SU-DHL-6 (cell line): ENCODE measurements at regions not wholly inside any gene's neighbourhood (a gene's known extent, or its start where the extent isn't known, plus 50 kb on each side); places are given as distances from the start of the nearest gene placed in this dataset.

Experiments
- EZH2phosphoT487 ChIP-seq: fragments of 200-600 bp; sonication (generic), shearing (Covaris generic); conservative IDR thresholded peaks from 2 replicates; pipeline ENCODE4 v1.6.1; 2018; ENCODE audit warnings: mild to moderate bottlenecking, antibody characterized with exemption, low read length, moderate library complexity, mixed read lengths
- TF ChIP-seq, protein P1 (sequence below): fragments of 200-600 bp; sonication (generic); IDR thresholded peaks from one replicate; pipeline ENCODE4 v1.5.1; 2017; ENCODE audit warnings: antibody characterized with exemption, mild to moderate bottlenecking, low read length, moderate library complexity; ENCODE audit not compliant: insufficient read depth, poor library complexity, severe bottlenecking

DNA sequence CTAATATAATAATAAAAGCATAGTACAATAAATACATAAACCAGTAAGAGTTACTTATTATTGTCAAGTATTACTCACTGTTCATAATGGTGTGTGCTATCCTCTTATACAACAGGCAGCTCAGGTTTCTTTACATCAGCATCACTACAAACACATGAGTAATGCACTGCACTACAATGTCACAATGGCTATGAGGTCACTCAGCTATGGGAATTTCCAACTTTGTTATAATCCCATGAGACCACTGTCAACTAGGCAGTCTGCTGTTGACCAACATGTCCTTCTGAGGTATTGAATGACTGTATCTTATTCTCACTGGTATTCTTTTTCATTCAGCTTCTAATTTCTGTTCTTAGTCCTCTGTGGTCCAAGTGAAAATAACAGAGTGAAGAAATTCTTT is 250.4 kb upstream of the DSEL start:
- TF ChIP-seq, protein P1, sequence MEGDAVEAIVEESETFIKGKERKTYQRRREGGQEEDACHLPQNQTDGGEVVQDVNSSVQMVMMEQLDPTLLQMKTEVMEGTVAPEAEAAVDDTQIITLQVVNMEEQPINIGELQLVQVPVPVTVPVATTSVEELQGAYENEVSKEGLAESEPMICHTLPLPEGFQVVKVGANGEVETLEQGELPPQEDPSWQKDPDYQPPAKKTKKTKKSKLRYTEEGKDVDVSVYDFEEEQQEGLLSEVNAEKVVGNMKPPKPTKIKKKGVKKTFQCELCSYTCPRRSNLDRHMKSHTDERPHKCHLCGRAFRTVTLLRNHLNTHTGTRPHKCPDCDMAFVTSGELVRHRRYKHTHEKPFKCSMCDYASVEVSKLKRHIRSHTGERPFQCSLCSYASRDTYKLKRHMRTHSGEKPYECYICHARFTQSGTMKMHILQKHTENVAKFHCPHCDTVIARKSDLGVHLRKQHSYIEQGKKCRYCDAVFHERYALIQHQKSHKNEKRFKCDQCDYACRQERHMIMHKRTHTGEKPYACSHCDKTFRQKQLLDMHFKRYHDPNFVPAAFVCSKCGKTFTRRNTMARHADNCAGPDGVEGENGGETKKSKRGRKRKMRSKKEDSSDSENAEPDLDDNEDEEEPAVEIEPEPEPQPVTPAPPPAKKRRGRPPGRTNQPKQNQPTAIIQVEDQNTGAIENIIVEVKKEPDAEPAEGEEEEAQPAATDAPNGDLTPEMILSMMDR = no peak
- TF ChIP-seq EZH2phosphoT487 = no peak
